Breast epithelium (tissue), 3 donors: ENCODE measurements at regions not wholly inside any gene's neighbourhood (a gene's known extent, or its start where the extent isn't known, plus 50 kb on each side); places are given as distances from the start of the nearest gene placed in this dataset.

Source experiments
- POLR2A ChIP-seq: fragments of 450-650 bp; IDR thresholded peaks from one replicate; pipeline ENCODE4 v1.6.1; 2016; ENCODE audit warnings: antibody characterized with exemption, mild to moderate bottlenecking, moderate library complexity
- POLR2AphosphoS5 ChIP-seq, 3 donors: sonication (generic); formaldehyde crosslinking; IDR thresholded peaks; one replicate each; pipeline ENCODE4 v1.6.1; 2017; ENCODE audit warnings: antibody characterized with exemption in 3 of 3
- TF ChIP-seq, protein P1 (sequence below), 3 donors: fragments of 450-650 bp; IDR thresholded peaks; one replicate each; pipeline ENCODE4 v1.5.1; 2016 to 2017; ENCODE audit warnings: antibody characterized with exemption in 3 of 3, mild to moderate bottlenecking in 3 of 3, moderate library complexity in 3 of 3

DNA sequence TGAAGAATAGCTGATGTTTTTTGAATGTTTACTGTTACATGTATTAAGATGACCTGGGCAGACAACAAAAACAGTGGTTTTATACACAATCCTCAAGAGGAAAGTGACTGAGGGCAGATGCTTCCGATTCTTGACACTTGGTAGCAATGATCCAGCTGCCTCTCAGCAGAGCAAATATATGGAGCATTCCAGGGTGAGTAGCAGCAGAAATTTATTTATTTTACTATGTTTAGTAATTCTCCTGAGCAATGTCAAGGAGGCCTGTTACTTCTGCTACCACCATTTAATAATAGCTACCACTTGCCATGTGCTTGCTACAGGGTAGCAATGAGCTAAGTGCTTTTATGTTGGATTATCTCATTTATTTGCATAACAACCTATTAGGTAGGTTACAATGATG is 69.1 kb upstream of the NR3C1 start:
- TF ChIP-seq, protein P1, sequence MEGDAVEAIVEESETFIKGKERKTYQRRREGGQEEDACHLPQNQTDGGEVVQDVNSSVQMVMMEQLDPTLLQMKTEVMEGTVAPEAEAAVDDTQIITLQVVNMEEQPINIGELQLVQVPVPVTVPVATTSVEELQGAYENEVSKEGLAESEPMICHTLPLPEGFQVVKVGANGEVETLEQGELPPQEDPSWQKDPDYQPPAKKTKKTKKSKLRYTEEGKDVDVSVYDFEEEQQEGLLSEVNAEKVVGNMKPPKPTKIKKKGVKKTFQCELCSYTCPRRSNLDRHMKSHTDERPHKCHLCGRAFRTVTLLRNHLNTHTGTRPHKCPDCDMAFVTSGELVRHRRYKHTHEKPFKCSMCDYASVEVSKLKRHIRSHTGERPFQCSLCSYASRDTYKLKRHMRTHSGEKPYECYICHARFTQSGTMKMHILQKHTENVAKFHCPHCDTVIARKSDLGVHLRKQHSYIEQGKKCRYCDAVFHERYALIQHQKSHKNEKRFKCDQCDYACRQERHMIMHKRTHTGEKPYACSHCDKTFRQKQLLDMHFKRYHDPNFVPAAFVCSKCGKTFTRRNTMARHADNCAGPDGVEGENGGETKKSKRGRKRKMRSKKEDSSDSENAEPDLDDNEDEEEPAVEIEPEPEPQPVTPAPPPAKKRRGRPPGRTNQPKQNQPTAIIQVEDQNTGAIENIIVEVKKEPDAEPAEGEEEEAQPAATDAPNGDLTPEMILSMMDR (IDR thresholded peaks at IDR 0.05): no peak
- no peak for TF ChIP-seq POLR2A
- no peak for TF ChIP-seq POLR2AphosphoS5 (IDR thresholded peaks at IDR 0.05)
